WERI-Rb-1 (cell line): ENCODE measurements at regions not wholly inside any gene's neighbourhood (a gene's known extent, or its start where the extent isn't known, plus 50 kb on each side); places are given as distances from the start of the nearest gene placed in this dataset.

ENCODE experiments used
- DNase-seq: peaks from one replicate; pipeline ENCODE4 v3.0.0-alpha.2; 2020
- H3K27ac ChIP-seq: fragments of 250-450 bp; sonication (Bioruptor Pico); 2 replicates; pipeline ENCODE4 v1.5.1; 2020; ENCODE audit warnings: mild to moderate bottlenecking, moderate library complexity
- H3K27me3 ChIP-seq: fragments of 250-450 bp; sonication (Bioruptor Pico); 2 replicates; pipeline ENCODE4 v1.5.1; 2021; ENCODE audit warnings: mild to moderate bottlenecking, low read depth, moderate library complexity; ENCODE audit not compliant: insufficient read depth, severe bottlenecking
- H3K36me3 ChIP-seq: fragments of 250-450 bp; sonication (Bioruptor Pico); 2 replicates; pipeline ENCODE4 v1.5.1; 2020; ENCODE audit warnings: mild to moderate bottlenecking, moderate library complexity
- H3K4me3 ChIP-seq: 2 replicates; pipeline ENCODE4 v1.5.1; 2011; ENCODE audit warnings: low read depth, mild to moderate bottlenecking, control low read depth, low read length
- H3K9me3 ChIP-seq: fragments of 250-450 bp; sonication (Bioruptor Pico); 2 replicates; pipeline ENCODE4 v1.5.1; 2021; ENCODE audit warnings: mild to moderate bottlenecking, moderate library complexity; ENCODE audit not compliant: severe bottlenecking
- TF ChIP-seq, protein P1 (sequence below): IDR thresholded peaks from 2 replicates; pipeline ENCODE4 v1.5.1; 2011; ENCODE audit warnings: low read depth, mild to moderate bottlenecking, control low read depth, inconsistent platforms, low read length

DNA sequence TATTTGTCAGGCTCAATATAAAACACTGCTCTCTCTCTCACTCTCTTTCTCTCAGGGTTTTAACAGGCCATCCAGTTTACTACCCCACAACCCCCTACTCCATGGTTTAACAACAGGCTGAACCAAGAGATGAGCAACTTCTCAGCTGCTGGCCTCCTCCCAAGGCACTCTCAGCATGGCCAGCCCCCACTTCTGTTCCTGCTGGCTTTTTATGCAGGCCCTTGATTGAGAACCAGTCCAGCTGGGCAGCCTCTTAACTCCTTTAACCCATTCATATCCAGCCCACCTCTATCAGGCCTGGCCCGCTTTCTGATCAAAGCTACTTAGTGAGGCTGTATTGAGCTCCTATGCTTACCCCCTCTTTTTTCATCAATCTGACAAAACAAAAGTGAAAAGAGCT, 346.8 kb upstream of the POU3F2 start:
- DNase-seq = peak; percentile 29
- TF ChIP-seq, protein P1, sequence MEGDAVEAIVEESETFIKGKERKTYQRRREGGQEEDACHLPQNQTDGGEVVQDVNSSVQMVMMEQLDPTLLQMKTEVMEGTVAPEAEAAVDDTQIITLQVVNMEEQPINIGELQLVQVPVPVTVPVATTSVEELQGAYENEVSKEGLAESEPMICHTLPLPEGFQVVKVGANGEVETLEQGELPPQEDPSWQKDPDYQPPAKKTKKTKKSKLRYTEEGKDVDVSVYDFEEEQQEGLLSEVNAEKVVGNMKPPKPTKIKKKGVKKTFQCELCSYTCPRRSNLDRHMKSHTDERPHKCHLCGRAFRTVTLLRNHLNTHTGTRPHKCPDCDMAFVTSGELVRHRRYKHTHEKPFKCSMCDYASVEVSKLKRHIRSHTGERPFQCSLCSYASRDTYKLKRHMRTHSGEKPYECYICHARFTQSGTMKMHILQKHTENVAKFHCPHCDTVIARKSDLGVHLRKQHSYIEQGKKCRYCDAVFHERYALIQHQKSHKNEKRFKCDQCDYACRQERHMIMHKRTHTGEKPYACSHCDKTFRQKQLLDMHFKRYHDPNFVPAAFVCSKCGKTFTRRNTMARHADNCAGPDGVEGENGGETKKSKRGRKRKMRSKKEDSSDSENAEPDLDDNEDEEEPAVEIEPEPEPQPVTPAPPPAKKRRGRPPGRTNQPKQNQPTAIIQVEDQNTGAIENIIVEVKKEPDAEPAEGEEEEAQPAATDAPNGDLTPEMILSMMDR = no peak

DNA sequence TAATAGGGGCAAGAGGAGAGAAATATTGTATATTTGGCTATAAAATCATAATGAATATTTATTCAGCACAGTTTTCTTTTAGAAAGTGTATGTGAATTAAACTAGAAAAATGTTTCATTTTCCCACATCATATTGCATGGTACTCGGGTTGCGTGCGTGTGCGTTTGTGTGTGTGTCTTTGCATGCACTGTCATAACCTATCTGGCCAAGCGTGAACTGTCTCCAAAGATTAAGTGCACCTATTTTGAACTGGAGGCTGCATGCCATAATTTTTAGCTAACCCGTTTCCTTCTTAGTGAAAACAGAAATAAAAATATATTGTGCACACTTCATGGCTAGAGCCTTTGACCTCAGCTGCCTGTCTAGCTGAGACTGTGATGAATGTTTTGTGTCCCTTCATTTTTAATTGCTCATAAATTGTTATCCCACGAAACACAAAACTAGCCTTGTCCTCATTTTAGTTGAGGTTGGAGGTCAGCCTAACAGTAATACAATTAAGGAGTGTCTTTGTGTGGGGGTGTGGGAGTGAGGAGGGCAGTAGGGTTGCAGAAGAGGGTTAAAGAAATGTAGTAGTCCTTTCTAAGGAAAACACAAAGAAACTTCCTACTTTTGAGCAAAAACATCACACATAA, 336.1 kb upstream of the POU3F2 start:
- no peak overlapping the region for H3K27ac ChIP-seq
- DNase-seq = no peak
- H3K9me3 ChIP-seq = no peaks in the 10 kb centered on the region
- no peaks in the 10 kb centered on the region for H3K36me3 ChIP-seq
- H3K4me3 ChIP-seq = no peak overlapping the region
- no peaks in the 10 kb centered on the region for H3K27me3 ChIP-seq
- TF ChIP-seq, protein P1 = no peak

More for the DNA sequence above, 346.8 kb upstream of the POU3F2 start:
- Histone ChIP-seq H3K27ac (no peak overlapping the region), H3K27me3 (no peaks in the 10 kb centered on the region), H3K4me3 (no peak overlapping the region), H3K9me3 (no peaks in the 10 kb centered on the region), H3K36me3 (no peaks in the 10 kb centered on the region)

DNA sequence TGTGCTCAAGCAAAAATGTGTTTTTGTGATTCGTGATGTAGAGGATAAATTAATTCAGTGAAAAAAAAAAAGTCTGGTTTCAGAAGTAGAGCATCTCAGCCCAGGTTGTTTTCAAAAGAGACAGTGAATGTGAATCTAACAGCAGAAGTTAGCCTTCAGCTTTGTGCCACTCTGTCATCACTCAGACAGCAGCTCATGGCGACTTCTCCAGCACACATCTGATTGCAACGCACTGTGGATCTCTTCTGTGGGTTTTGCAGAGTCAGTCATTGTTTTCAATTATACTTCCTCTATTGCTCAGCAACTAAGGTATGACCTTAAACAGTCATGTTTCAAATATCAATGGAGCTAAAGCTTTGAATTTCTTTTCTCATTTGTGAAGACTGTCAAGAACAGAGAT, 335.5 kb upstream of the POU3F2 start:
- no peaks in the 10 kb centered on the region for H3K9me3 ChIP-seq
- no peak overlapping the region for H3K27ac ChIP-seq
- no peak for DNase-seq
- H3K4me3 ChIP-seq = no peak overlapping the region
- TF ChIP-seq, protein P1 = no peak
- H3K27me3 ChIP-seq = no peaks in the 10 kb centered on the region
- no peaks in the 10 kb centered on the region for H3K36me3 ChIP-seq

DNA sequence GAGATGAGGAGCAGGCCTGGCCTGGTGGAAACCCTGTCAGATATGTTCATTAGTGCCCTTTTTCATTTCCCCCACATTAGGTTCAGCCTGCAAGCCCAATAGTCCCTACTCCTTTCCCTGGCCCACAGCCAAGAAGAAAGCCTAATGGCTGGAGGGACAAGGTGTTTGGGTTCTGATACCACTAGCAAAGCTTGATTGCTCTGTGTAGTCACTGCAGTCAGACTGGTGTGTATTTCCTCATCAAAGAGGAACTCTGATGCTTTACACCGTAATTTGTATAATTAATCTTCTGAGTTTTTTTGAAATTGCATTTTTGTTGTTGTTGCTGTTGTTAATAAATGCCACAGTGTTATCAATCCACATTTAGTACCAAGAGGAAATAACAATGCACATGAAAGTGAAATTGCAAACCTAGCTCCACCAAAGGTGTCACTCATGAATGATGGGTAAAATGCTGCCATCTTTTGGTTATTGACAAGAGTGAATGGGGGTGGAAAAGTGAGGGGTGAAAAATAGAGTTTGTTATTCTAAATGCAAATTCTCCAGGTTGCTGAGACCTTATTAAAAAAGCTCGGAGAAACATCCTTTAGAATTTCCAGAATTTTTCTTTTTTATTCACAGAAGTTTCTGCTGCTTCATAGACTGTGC, 320.2 kb upstream of the POU3F2 start:
- Histone ChIP-seq H3K27me3 (peaks cover 26% of the 10 kb centered on the region), H3K27ac (no peak overlapping the region), H3K36me3 (no peaks in the 10 kb centered on the region), H3K4me3 (no peak overlapping the region), H3K9me3 (no peaks in the 10 kb centered on the region)
- no peak for DNase-seq
- TF ChIP-seq, protein P1 = no peak

DNA sequence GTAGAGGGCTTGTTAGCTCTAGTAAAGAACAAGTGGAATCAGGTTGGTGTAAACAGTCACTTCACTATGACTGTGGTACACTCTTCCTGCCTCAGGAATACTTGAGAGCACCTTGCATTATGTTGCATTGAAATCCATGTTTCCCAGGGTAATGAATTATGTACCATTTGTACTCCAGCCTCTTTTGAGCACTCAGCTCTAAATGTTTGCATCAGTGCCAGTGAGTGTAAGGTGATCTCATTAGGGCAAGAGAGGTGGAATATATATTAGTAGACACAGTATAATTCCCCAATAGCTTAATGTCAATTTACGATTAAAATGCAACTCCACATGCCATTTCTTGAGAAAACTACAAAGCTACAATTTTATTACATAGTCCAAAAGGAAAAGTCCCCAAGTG, 319.6 kb upstream of the POU3F2 start:
- H3K36me3 ChIP-seq = no peaks in the 10 kb centered on the region
- no peaks in the 10 kb centered on the region for H3K9me3 ChIP-seq
- DNase-seq = no peak
- no peak overlapping the region for H3K4me3 ChIP-seq
- no peak overlapping the region for H3K27ac ChIP-seq
- TF ChIP-seq, protein P1 = no peak
- peaks cover 30% of the 10 kb centered on the region for H3K27me3 ChIP-seq

DNA sequence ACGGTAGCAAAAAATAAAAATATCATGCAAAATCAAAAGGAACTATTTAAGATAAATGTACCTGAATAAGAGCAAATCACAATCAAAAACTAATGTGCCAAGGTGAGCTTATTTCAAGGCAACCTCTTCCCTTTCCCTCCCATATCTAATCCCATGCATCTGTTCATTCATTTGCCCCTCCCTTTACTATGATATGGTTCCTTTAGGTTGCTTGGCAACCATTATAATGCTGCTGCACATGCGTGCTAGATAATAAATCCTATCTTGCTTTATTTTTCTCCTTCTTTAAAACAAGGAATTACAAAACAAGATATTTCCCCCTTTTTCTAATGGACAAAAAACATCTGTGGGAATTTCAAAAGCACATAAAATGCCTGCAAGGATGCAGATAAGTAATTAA, 318.2 kb upstream of the POU3F2 start:
- Histone ChIP-seq H3K9me3 (peaks cover 7% of the 10 kb centered on the region), H3K4me3 (no peak overlapping the region), H3K27ac (no peak overlapping the region), H3K36me3 (no peaks in the 10 kb centered on the region), H3K27me3 (peaks cover 33% of the 10 kb centered on the region)
- TF ChIP-seq, protein P1 = no peak
- no peak for DNase-seq
